ENCODE measurements at regions not wholly inside any gene's neighbourhood (a gene's known extent, or its start where the extent isn't known, plus 50 kb on each side); places are given as distances from the start of the nearest gene placed in this dataset.

- in situ Hi-C loops (cut with MboI), result no loop called here
- FAIRE-seq, result no peak
- POLR2A ChIA-PET, result no interaction called here
- no peaks in the 10 kb centered on the region for H3K9me3 ChIP-seq (replicated peaks; ENCODE audit: control insufficient read depth, insufficient read depth, low read length)
- RAD21 ChIA-PET (ENCODE audit: unreplicated experiment), result no interaction called here
- H3K9ac ChIP-seq (ENCODE audit: control insufficient read depth, insufficient read depth, low read length), result no peak overlapping the region
- no peaks in the 10 kb centered on the region for H3K36me3 ChIP-seq (ENCODE audit: control insufficient read depth in 2 of 2, insufficient read depth in 2 of 2, low read length in 1 of 2)
- no peaks in the 10 kb centered on the region for H4K20me1 ChIP-seq (ENCODE audit: control insufficient read depth, insufficient read depth)
- no peak overlapping the region for H3K4me3 ChIP-seq
- TF ChIP-seq SMAD1 (IDR thresholded peaks at IDR 0.05; ENCODE audit: low read depth, partially characterized antibody) (no peak), LARP7 (IDR thresholded peaks at IDR 0.05) (no peak), HDAC6 (IDR thresholded peaks at IDR 0.05; ENCODE audit: unreplicated experiment) (no peak), PML (IDR thresholded peaks at IDR 0.05; ENCODE audit: low read length) (no peak), ZBTB40 (IDR thresholded peaks at IDR 0.05; ENCODE audit: borderline replicate concordance) (no peak), BRCA1 (IDR thresholded peaks at IDR 0.05; ENCODE audit: low read depth, low read length) (no peak), JUND (IDR thresholded peaks at IDR 0.05; ENCODE audit: low read depth, low read length) (no peak), SRF (IDR thresholded peaks at IDR 0.05; ENCODE audit: low read depth in 2 of 2, low read length in 2 of 2) (no peak), ZNF217 (IDR thresholded peaks at IDR 0.05) (no peak), GATAD2B (conservative IDR thresholded peaks at IDR 0.05; ENCODE audit: low read depth) (no peak), EED (IDR thresholded peaks at IDR 0.05; ENCODE audit: low read depth) (no peak), EGR1 (IDR thresholded peaks at IDR 0.05; ENCODE audit: borderline replicate concordance in 1 of 2, low read depth in 2 of 2, low read length in 2 of 2) (no peak), HDGF (IDR thresholded peaks at IDR 0.05) (no peak), SREBF1 (IDR thresholded peaks at IDR 0.05; ENCODE audit: low read length) (no peak), SMC3 (IDR thresholded peaks at IDR 0.05; ENCODE audit: borderline replicate concordance, low read length) (no peak), ETV6 (conservative IDR thresholded peaks at IDR 0.05 in 1 of 2, IDR thresholded peaks at IDR 0.05 in 1 of 2; ENCODE audit: borderline replicate concordance in 1 of 2, low read depth in 1 of 2) (no peak), RB1 (IDR thresholded peaks at IDR 0.05; ENCODE audit: borderline replicate concordance) (no peak), YY1 (IDR thresholded peaks at IDR 0.05; ENCODE audit: low read depth, low read length) (no peak), FOXM1 (IDR thresholded peaks at IDR 0.05; ENCODE audit: low read depth, low read length) (no peak), HCFC1 (IDR thresholded peaks at IDR 0.05; ENCODE audit: low read length) (no peak)
- no peaks in the 10 kb centered on the region for H3K4me1 ChIP-seq (ENCODE audit: control insufficient read depth, insufficient read depth, low read length)
- CTCF ChIA-PET, result no interaction called here
- WGBS (ENCODE audit: insufficient coverage, insufficient replicate concordance, low lambda C conversion rate, missing lambda C conversion rate), result 66% methylated on average over 12 of the region's 14 CpGs
- no peak for ATAC-seq
- DNase-seq (ENCODE audit: low read depth, low spot score), result no peak
- no peak overlapping the region for H3K4me2 ChIP-seq (ENCODE audit: control insufficient read depth, insufficient read depth)
- H2AFZ ChIP-seq (ENCODE audit: control insufficient read depth, low read depth, low read length), result no peak overlapping the region
- H3K27me3 ChIP-seq (replicated peaks in 1 of 2; ENCODE audit: control insufficient read depth in 2 of 2, insufficient read depth in 2 of 2, low read length in 1 of 2), result no peaks in the 10 kb centered on the region
- no peak overlapping the region for H3K27ac ChIP-seq (ENCODE audit: control insufficient read depth, insufficient read depth)
- intact Hi-C loops (cut with micrococcal nuclease; ENCODE audit: unreplicated experiment), result no loop called here
- BruUV-seq (replicated peaks), result no TSS peak
- no peaks in the 10 kb centered on the region for H3K79me2 ChIP-seq (ENCODE audit: control insufficient read depth, insufficient read depth, low read length)
- SMC1A ChIA-PET (ENCODE audit: uncharacterized antibody, unreplicated experiment), result no interaction called here
Measured at GRCh38 chr12:127898616-127899015, 368.4 kb upstream of the TMEM132C start.
